Islet of Langerhans (tissue), 1 donor: ENCODE measurements at regions not wholly inside any gene's neighbourhood (a gene's known extent, or its start where the extent isn't known, plus 50 kb on each side); places are given as distances from the start of the nearest gene placed in this dataset.
A peak's percentile ranks its signal among the peaks of the same experiment; 100 is the strongest.

Source experiments
- FAIRE-seq: peaks from one replicate; lab custom pipeline; 2011; peaks lifted over from hg19 to GRCh38; lab: Jason Lieb, UNC

- no peak for FAIRE-seq
Observed at GRCh38 chr18:43574974-43575373, 297.7 kb upstream of the SYT4 start.

- FAIRE-seq: peak; percentile 70
Observed at GRCh38 chr18:43578211-43578610, 300.9 kb upstream of the SYT4 start.

GRCh38 chr18:43578706-43579105 is 301.4 kb upstream of the SYT4 start:
- peak; percentile 90 for FAIRE-seq

GRCh38 chr18:43581936-43582519 is 304.7 kb upstream of the SYT4 start:
- FAIRE-seq: no peak

GRCh38 chr18:43587538-43588153 is 310.4 kb upstream of the SYT4 start:
- FAIRE-seq: peak; percentile 99

GRCh38 chr18:43588838-43589237 is 311.5 kb upstream of the SYT4 start:
- no peak for FAIRE-seq

GRCh38 chr18:43589611-43590151 is 312.4 kb upstream of the SYT4 start:
- FAIRE-seq: no peak

GRCh38 chr18:43590182-43590903 is 313.1 kb upstream of the SYT4 start:
- FAIRE-seq: no peak

GRCh38 chr18:43592269-43592668 is 315.0 kb upstream of the SYT4 start:
- no peak for FAIRE-seq

- peak; percentile 99 for FAIRE-seq
Observed at GRCh38 chr18:43596105-43596712, 318.9 kb upstream of the SYT4 start.

GRCh38 chr18:43601432-43601831 is 324.1 kb upstream of the SYT4 start:
- FAIRE-seq: no peak

GRCh38 chr18:43605224-43605623 is 327.9 kb upstream of the SYT4 start:
- no peak for FAIRE-seq

- no peak for FAIRE-seq
Observed at GRCh38 chr18:43606795-43607194, 329.5 kb upstream of the SYT4 start.

- peak; percentile 99 for FAIRE-seq
Observed at GRCh38 chr18:43620936-43621335, 343.6 kb upstream of the SYT4 start.

GRCh38 chr18:43622024-43622423 is 344.7 kb upstream of the SYT4 start:
- FAIRE-seq: no peak

GRCh38 chr18:43625582-43625981 is 348.3 kb upstream of the SYT4 start:
- FAIRE-seq: no peak

GRCh38 chr18:43627848-43628530 is 350.7 kb upstream of the SYT4 start:
- no peak for FAIRE-seq

- FAIRE-seq: no peak
Observed at GRCh38 chr18:43634994-43635393, 357.7 kb upstream of the SYT4 start.

- FAIRE-seq: no peak
Observed at GRCh38 chr18:43635397-43635796, 358.1 kb upstream of the SYT4 start.

GRCh38 chr18:43642727-43643330 is 365.5 kb upstream of the SYT4 start:
- no peak for FAIRE-seq

- FAIRE-seq: no peak
Observed at GRCh38 chr18:43648002-43648401, 370.7 kb upstream of the SYT4 start.
